IMR-90 (cell line): ENCODE measurements at regions not wholly inside any gene's neighbourhood (a gene's known extent, or its start where the extent isn't known, plus 50 kb on each side); places are given as distances from the start of the nearest gene placed in this dataset.

ENCODE experiments used
- FOS ChIP-seq: fragments of 150-350 bp; IDR thresholded peaks from 2 replicates; pipeline ENCODE4 v1.6.1; 2016; ENCODE audit warnings: low read depth, low read length
- MAFK ChIP-seq: IDR thresholded peaks from 2 replicates; pipeline ENCODE4 v1.6.1; 2012; ENCODE audit warnings: low read depth, low read length, improper control_type of control experiment
- MXI1 ChIP-seq: IDR thresholded peaks from 2 replicates; pipeline ENCODE4 v1.6.1; 2012; ENCODE audit warnings: low read depth, mild to moderate bottlenecking, low read length, moderate library complexity, borderline replicate concordance
- POLR2A ChIP-seq: IDR thresholded peaks from 2 replicates; pipeline ENCODE4 v1.6.1; 2012; ENCODE audit warnings: mild to moderate bottlenecking, low read depth, low read length
- RCOR1 ChIP-seq: IDR thresholded peaks from 2 replicates; pipeline ENCODE4 v1.6.1; 2012; ENCODE audit warnings: mild to moderate bottlenecking, low read length, improper control_type of control experiment; ENCODE audit not compliant: insufficient replicate concordance
- RFX5 ChIP-seq: IDR thresholded peaks from 2 replicates; pipeline ENCODE4 v1.8.0; 2012; ENCODE audit warnings: low read depth, mild to moderate bottlenecking, low read length, moderate library complexity
- USF2 ChIP-seq: fragments of 150-350 bp; IDR thresholded peaks from 2 replicates; pipeline ENCODE4 v1.6.1; 2017; ENCODE audit warnings: mild to moderate bottlenecking, antibody characterized with exemption, low read length, low read depth
- TF ChIP-seq, protein P1 (sequence below): conservative IDR thresholded peaks from 2 replicates; pipeline ENCODE4 v1.5.1; 2012; ENCODE audit warnings: mild to moderate bottlenecking, low read depth, low read length, improper control_type of control experiment

GRCh38 chr2:14722904-14723570 is 90.5 kb downstream of the LRATD1 start:
- TF ChIP-seq MAFK (no peak), POLR2A (no peak), RFX5 (no peak), RCOR1 (no peak), MXI1 (no peak), FOS (no peak), USF2 (no peak)
- TF ChIP-seq, protein P1, sequence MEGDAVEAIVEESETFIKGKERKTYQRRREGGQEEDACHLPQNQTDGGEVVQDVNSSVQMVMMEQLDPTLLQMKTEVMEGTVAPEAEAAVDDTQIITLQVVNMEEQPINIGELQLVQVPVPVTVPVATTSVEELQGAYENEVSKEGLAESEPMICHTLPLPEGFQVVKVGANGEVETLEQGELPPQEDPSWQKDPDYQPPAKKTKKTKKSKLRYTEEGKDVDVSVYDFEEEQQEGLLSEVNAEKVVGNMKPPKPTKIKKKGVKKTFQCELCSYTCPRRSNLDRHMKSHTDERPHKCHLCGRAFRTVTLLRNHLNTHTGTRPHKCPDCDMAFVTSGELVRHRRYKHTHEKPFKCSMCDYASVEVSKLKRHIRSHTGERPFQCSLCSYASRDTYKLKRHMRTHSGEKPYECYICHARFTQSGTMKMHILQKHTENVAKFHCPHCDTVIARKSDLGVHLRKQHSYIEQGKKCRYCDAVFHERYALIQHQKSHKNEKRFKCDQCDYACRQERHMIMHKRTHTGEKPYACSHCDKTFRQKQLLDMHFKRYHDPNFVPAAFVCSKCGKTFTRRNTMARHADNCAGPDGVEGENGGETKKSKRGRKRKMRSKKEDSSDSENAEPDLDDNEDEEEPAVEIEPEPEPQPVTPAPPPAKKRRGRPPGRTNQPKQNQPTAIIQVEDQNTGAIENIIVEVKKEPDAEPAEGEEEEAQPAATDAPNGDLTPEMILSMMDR, result no peak
